Hippocampal formation (tissue), 2 donors: ENCODE measurements at regions not wholly inside any gene's neighbourhood (a gene's known extent, or its start where the extent isn't known, plus 50 kb on each side); places are given as distances from the start of the nearest gene placed in this dataset.

Experiments
- DNase-seq, 2 donors: peaks; one replicate each; lab custom pipeline; 2025; lab: John Stamatoyannopoulos, UW

DNA sequence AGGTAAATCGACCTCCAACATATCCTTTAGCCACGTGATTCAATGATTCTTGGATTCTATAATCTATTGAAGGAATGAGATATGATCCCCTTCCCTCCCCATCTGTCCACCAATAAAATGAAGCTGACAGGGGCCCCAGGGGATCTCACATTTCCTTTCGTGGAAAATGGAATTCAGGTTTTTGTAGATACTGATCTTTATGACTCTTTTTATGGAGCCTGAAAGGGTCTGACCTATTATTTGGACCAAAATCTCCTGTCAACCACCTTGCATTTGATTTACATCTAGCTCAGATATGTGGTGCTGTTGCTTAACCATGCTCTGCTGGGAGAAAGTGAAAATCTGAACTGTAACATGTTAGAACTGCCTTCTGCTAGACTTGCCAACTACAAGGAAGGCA lies 234.0 kb upstream of the CXCL12 start:
- no peak for DNase-seq

- no peak for DNase-seq
These were observed 234.6 kb upstream of the CXCL12 start for GRCh38 chr10:44619521-44619920.

- DNase-seq, result no peak
These were observed 235.1 kb upstream of the CXCL12 start for GRCh38 chr10:44619975-44620374.

DNA sequence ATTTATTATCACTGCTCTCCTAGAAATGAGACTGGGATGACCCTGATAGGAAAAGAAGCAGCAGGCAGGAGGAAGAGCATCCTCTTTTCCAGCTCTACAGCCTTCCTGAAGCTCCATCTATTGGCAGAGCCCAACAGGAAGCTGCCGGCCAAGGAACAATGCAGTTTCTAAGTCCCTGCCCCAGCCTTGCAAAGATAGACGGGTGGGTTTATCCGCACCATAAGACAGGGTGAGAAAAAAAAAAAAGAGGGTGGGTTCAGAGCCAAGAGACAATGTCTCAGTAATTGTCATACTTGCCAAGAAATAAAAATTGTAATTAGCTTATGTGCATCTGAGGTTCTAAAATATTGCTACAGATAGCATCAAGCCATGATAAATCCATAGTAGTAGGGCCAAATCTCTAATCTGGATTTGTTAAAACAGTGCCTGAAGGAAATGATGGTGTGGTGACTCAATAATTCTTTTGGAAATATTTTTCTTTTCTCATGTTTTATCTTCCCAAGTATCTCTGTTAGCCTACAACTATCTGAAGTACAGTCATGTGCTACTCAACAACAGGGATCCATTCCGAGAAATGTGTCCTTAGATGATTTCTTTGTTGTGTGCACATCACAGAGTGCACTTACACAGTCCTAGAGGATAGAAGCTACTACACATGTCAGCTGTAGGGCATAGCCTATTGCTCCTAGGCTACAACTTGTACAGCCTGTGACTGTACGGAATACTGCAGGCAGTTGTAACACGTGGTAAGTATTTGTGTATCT lies 242.9 kb upstream of the CXCL12 start:
- DNase-seq, result no peak

GRCh38 chr10:44628921-44629320 lies 244.0 kb upstream of the CXCL12 start:
- DNase-seq, result no peak

DNA sequence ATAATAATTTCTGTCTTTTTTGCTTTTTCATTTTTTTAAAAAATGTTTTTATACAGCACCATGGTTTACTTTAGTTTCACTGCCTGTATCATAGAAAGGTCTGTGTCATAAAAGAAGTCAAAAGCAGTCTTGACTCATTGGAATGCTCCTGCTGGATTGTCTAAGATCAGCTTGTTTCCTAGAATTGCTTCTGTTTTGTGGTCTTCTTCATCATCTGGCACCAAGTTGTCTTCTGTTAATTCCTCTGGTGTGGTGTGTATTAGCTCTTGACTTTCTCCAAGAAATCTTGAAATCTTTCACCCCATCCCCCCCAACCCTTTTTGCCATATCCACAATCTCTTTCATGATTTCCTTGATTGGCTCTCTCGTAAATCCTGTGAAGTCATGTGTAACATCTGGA lies 250.3 kb upstream of the CXCL12 start:
- DNase-seq, result no peak

GRCh38 chr10:44636625-44637024 lies 251.7 kb upstream of the CXCL12 start:
- no peak for DNase-seq

DNA sequence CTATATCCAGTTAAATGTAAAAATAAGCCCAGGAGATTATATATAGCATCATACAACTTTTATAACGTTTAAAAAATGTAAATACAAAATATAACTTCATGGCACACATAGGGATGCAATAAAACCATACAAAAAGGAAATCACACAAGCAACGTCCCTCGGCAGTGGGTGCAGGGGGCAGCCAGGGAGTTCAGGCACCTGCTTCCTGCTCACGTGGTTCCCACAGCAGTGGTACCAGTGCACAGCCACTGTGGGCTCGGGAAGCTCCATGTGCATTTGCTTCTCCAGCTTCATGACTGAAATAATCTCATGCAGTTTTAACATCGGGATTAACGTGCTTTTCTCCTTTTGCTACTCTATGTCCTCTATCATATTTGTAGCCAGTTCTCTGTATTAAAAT lies 255.5 kb upstream of the CXCL12 start:
- DNase-seq, result no peak

DNA sequence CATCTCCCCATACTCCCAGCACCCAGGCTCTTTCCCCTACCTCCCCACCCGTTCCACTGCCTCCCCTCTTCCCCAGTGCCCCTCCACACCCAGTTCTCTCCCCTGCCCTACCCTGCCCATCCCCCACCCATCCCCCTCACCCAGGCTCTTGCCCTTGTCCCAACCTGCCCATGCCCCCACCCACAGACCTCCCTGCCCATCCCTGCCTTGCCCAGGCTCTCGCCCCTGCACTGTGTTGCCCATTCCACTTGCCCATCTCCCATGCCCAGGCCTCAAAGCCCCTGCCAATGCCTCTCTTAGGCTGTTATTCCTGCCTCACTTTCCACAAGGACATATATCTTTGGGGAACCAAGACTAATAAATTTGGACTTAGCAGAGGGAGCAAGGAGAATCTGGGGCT lies 262.6 kb upstream of the CXCL12 start:
- DNase-seq, result no peak

DNA sequence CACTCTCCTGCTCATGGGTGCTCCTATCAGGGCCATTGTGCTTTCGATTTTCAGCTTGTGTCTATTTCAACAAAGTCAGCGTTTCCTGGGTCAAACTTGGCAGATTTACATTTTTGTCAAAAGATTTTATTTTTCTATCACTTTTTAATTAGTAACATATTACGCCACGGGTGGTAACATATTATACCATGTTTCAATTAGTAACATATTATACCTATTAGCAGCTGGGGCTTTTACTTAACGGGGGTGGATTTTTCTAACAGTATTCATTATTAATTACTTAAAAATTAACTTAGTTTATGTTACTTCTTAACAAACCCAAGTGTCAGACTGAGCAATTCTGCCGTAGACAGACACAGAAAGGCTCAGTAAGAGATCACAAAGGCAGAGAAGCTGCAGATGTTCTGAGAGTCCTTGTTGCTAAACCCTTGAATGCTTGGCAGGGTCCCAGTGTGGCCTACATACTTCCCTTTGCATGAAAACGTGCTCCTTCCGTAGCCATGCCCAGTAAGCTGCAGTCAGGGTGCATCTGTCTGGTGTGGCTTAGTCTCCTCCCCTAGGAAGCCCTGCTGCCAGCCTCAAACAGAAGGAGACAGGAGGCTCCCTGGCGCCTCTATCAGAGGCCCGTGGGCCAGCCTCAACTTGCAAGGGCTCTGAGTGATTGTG lies 263.1 kb upstream of the CXCL12 start:
- no peak for DNase-seq

DNA sequence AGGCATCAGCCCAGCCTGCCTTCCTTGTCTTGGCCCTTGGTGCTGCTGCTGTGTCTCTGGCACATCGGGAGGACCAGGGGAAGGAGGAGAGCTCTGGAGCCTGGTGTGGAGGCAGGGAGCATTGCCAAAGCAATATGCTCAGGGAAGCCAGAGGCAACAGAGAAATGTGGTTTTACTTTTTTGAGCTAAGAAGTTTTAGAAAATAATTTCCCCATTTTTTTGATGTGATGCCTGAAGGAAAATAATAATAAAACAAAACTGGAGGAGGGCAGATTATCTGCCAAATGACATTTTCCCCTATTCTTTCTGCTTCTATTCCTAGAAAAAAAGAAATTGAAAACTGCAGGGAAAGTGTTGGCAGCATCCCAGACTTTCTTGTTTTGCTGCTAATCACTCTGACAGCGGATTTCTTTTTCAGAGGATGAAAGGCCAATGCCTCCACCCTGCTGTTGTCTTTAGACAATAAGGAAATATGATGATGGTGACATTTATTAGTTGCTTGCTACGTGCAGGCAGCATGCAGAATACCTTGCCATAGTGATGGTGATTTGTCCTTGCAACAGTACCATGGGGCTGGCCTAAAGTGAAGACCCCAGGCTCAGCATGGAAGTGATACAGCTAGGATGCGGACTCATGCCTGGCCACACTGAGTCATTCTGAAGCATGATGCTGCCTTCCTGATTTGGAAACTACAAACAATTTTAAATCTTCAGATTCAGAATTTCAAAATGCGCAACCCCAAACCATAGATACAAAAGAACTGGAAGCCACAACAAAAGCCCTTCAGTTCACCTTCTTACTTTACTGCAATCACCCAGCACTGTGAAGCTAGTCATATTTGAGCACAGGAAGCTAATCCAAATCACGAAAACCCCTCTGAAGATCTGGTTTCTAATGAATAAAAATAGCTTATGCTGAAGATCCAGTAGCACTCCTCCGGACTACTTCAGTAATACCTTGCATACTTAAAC lies 260.2 kb upstream of the TMEM72 start:
- peak in 1 of 2 donors; percentile 8 for DNase-seq

- no peak for DNase-seq
These were observed 259.3 kb upstream of the TMEM72 start for GRCh38 chr10:44651834-44652233.

DNA sequence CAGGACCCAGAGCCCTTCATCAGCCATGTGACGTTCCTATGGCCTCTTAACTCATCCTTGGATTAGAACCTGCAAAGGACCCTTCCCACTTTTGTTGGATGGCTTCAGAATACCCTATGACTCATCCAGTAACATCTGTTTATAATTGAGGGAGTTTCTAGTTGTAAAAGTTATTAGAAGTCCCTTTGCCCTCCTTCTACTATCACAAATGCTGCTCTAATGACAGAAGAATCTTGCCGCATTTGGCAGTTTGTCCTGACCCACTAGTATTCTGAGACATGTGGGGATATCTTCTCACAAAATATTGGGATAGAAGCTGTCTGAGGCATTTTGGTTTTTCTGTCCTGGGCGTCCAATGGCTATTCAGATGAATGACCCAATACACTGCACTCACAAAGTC lies 251.8 kb upstream of the TMEM72 start:
- no peak for DNase-seq

- DNase-seq, result no peak
These were observed 250.9 kb upstream of the TMEM72 start for GRCh38 chr10:44660271-44660670.

GRCh38 chr10:44662051-44662450 lies 249.1 kb upstream of the TMEM72 start:
- no peak for DNase-seq

DNA sequence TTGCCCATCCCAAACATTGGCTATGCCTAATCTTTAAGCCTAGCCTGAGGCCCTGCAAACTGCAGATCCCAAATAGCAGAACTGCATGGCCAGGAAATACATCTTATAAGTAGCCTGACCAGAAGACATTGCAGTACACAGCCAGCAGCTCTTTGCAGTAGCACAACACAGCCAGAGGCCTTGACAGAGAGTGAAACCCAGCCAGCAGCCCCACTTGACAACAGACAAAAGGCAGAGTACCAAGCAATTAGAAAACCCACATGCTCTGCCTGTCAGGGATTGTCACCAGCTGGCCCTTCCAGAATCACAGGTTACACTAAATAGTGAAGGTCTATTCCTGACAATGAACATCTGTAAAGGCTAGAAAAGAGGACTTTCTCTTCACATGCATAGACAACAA lies 242.8 kb upstream of the TMEM72 start:
- no peak for DNase-seq

- no peak for DNase-seq
These were observed 239.8 kb upstream of the TMEM72 start for GRCh38 chr10:44671319-44671718.

DNA sequence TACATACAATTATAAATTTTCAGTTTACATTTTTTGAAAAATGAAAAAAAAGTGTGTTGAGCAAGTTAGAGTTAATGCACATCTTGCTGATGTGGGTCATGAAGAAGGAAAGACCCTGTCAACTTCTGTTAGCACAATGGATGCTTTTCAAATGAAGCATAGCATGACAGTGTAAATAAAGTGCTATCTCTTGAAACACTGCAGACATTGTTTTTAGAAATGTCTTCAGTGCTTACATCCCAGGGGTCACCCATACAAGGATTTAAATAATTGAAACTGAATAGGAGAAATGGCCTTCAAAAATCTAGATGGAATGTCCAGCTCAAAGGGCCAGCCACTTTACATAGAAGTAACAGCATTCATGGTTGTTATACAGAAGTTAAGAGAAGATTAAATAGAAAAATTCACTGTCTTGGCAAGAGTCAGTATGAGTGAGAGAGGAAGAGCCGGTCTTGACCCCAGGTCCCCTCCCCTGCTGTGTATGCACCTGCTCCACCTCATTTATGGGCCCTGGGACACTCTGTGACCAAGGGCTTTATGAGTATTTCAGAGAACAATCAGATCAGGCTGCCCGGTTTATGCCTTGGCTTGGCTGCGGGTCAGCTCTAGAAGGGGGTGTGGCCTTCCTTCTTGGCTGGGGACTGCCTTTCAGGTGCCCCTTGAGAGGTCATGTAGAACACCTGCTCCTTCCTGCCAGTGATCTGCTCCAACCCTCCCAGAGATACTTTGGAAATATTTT lies 237.7 kb upstream of the TMEM72 start:
- DNase-seq, result no peak

DNA sequence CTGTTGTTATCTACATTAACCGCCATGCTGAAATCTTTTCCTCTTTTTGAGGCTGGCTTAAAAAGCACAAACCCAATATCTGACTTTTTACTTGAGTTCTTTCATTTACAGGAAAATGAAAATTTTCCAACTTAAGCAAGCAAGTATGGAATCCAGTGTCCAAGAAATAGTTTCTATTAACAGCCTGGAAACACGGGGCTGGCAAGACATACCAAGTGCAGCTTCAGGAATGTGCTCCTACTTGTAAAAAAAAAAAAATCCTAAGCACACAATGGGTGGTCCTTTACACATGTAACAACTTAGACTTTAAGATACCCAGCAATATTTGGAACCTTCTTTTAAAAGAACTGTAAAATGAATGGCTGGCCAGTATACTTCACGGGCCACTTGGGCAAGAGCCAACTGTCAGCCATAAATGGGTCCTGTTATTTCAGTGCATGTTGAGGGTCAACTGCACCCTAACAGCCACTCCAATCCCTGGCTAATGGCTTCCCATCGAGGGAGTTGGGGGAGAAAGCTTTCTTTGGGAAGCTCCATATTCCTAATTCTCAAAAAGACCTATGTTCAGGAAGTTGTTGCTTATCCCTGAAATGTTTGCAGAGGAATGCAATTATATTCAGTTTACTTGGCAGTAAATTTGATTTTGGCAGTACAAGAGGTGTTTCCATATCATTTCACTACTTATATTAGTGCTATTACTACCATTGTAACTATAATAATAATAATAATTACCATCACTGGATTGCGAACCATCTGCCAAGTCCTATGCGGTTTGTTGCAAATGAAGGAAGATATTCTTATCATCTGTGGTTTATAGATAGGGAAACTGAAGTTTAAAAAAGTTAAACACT lies 236.4 kb upstream of the TMEM72 start:
- DNase-seq, result no peak

DNA sequence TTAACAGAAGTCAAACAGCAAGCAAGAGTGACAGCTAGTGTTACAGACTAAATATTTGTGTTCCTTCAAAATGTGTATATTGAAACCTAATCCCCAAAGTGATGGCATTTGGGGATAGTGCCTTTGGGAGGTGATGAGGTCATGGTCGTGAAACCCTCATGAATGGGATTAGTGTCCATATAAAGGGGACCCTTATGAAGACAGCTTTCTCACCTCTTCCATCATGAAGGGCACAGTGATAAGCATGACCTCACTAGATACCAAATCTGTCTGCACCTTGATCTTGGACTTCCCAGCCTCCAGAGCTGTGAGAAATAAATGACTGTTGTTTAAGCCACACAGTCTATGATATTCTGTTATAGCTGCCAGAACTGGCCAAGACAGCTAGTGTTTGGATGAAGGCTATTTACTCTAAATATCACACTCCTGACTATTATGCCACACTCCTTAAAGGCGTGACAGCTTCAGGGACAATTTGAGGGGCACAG lies 235.7 kb upstream of the TMEM72 start:
- no peak for DNase-seq

- DNase-seq, result no peak
These were observed 230.4 kb upstream of the TMEM72 start for GRCh38 chr10:44680764-44681163.
